IgD-negative memory B cell (primary cell): ENCODE measurements at regions not wholly inside any gene's neighbourhood (a gene's known extent, or its start where the extent isn't known, plus 50 kb on each side); places are given as distances from the start of the nearest gene placed in this dataset.
"Not testable (repeated sequence)": the region's sequence is repeated elsewhere in the genome, so short reads cannot be mapped to it uniquely, and the experiment has no call there.

Experiments
- H3K27ac Mint-ChIP-seq, 3 donors: one replicate each; pipeline ENCODE4 v1.8.0; 2020 to 2022; ENCODE audit warnings: mild to moderate bottlenecking in 3 of 3, mixed read lengths in 3 of 3, moderate library complexity in 1 of 3
- H3K27me3 Mint-ChIP-seq: one replicate; pipeline ENCODE4 v1.8.0; 2021; ENCODE audit warnings: mixed read lengths
- H3K36me3 Mint-ChIP-seq: one replicate; pipeline ENCODE4 v1.8.0; 2020; ENCODE audit warnings: mild to moderate bottlenecking, mixed read lengths
- H3K4me1 Mint-ChIP-seq, 3 donors: one replicate each; pipeline ENCODE4 v1.8.0; 2020 to 2022; ENCODE audit warnings: mixed read lengths in 3 of 3, mild to moderate bottlenecking in 1 of 3
- H3K4me3 Mint-ChIP-seq, 4 donors: one replicate each; pipeline ENCODE4 v1.8.0; 2020 to 2022; ENCODE audit warnings: mild to moderate bottlenecking in 4 of 4, mixed read lengths in 4 of 4, moderate library complexity in 3 of 4
- H3K9me3 Mint-ChIP-seq, 3 donors: one replicate each; pipeline ENCODE4 v1.8.0; 2020 to 2021; ENCODE audit warnings: mixed read lengths in 3 of 3, mild to moderate bottlenecking in 1 of 3

DNA sequence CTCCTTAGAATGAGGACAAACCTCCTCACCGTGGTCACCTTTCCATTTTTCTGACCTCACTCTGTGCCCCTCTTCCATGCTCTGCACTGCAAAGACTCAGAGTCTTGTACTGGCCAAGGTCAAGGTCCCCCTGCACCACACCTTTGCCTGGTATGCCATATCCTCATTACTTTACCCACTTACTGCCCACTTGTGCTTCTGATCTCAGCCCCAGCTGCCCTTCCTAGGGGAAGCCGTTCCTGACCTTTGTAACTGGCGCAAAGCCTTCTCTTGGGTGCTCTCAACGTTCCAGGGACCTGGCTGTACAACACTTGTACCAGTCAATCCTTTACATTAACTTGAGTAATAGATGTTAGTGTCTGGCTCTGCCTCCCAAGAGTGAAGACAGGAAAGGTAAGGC lies 256.0 kb downstream of the SV2B start:
- H3K4me1 Mint-ChIP-seq, result no peaks in the 10 kb centered on the region
- peak overlapping the region in 1 of 3 donors; percentile 33 for H3K27ac Mint-ChIP-seq
- no peak overlapping the region for H3K4me3 Mint-ChIP-seq
- H3K36me3 Mint-ChIP-seq, result no peaks in the 10 kb centered on the region
- H3K9me3 Mint-ChIP-seq, result peaks cover 0 to 4% (median 1%) of the 10 kb centered on the region in 3 donors
- peaks cover 1% of the 10 kb centered on the region for H3K27me3 Mint-ChIP-seq

GRCh38 chr15:91357011-91357410 lies 257.0 kb downstream of the SV2B start:
- Mint-ChIP-seq H3K27ac (no peak overlapping the region), H3K4me3 (no peak overlapping the region), H3K4me1 (no peaks in the 10 kb centered on the region), H3K36me3 (no peaks in the 10 kb centered on the region), H3K9me3 (peaks cover 0 to 7% (median 4%) of the 10 kb centered on the region in 3 donors), H3K27me3 (peaks cover 1% of the 10 kb centered on the region)

DNA sequence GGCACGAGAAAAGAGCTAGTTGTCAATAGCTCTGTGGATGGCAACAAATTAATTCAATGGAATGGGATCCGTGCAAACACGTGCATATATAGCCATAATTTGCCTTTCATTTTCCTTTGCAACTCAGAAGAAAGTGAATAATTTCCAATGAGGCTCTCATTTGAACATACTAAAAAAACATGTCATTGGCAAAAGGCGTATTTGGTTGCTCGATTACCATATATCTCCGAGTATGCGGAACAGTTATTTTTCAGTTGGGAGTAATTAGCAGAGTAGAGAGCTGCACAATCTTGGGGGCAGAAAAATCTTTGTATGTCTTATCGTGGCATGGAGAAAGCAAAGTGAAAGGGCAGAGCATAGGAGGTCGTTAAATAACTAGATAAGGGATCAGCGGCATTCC lies 257.4 kb downstream of the SV2B start:
- Mint-ChIP-seq H3K9me3 (peaks cover 0 to 7% (median 6%) of the 10 kb centered on the region in 3 donors), H3K4me3 (no peak overlapping the region), H3K27ac (no peak overlapping the region), H3K4me1 (no peaks in the 10 kb centered on the region), H3K27me3 (peaks cover 1% of the 10 kb centered on the region), H3K36me3 (no peaks in the 10 kb centered on the region)

DNA sequence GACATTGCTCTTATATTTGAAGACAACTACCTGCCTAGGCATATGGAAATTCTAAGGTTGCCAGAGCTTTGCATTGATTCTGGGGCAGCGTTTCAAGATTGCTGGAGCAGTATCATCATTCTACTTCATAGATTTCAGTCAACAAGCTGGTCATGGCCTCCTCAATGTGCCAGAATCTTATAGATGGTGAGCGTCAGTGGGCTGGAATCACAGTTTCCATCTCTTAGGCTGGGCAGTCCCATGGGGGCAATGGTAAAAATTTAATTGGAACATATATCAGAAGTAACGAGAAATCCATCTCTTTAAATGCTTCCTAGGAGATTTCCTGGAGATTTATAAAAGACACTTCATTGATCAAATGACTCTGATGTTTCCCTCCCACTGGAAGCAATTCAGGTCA lies 258.3 kb downstream of the SV2B start:
- Mint-ChIP-seq H3K27ac (no peak overlapping the region), H3K27me3 (no peaks in the 10 kb centered on the region), H3K36me3 (no peaks in the 10 kb centered on the region), H3K9me3 (peaks cover 2 to 10% (median 6%) of the 10 kb centered on the region in 3 donors), H3K4me3 (no peak overlapping the region), H3K4me1 (no peaks in the 10 kb centered on the region)

DNA sequence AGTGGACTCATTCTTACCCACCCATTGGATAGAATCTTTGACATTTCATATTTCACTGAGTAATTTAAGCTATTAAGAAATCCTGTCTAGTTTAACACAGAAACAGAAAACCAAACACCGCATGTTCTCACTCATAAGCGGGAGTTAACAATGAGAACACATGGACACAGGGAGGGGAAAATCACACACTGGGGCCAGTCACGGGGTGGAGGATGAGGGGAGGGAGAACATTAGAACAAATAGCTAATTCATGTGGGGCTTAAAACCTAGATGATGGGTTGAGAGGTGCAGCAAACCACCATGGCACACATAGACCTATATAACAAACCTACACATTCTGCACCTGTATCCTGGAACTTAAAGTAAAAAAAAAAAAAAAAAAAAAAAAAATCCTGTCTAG lies 261.6 kb downstream of the SV2B start:
- H3K9me3 Mint-ChIP-seq, result peaks cover 5 to 17% (median 11%) of the 10 kb centered on the region in 3 donors
- H3K4me1 Mint-ChIP-seq, H3K36me3 Mint-ChIP-seq, H3K27me3 Mint-ChIP-seq, H3K27ac Mint-ChIP-seq: not testable (repeated sequence)
- H3K4me3 Mint-ChIP-seq, result peak overlapping the region in 2 of 4 donors; percentile 24 to 47

GRCh38 chr15:91366111-91366510 lies 266.1 kb downstream of the SV2B start:
- Mint-ChIP-seq H3K4me1 (peaks cover 0 to 2% (median 2%) of the 10 kb centered on the region in 3 donors), H3K4me3 (no peak overlapping the region), H3K9me3 (peaks cover 6 to 16% (median 11%) of the 10 kb centered on the region in 3 donors), H3K27me3 (no peaks in the 10 kb centered on the region), H3K27ac (no peak overlapping the region), H3K36me3 (no peaks in the 10 kb centered on the region)

DNA sequence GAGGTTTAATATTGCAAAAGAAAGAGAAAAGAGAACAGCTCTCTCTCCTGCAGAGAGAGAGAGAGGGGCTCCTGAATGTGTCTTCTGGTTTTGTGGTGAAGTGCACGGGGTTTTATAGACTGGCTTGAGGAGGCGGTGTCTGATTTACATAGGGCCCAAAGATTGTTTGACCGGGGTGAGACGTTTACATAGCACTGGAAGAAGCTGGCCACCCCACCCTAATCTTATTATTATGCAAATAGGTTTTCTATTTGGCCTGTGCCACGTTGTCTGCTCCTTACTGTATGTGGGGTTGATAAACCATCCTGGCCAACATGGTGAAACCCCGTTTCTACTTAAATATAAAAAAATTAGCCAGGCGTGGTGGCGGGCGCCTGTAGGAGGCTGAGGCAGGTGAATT lies 268.6 kb downstream of the SV2B start:
- Mint-ChIP-seq H3K27me3 (no peaks in the 10 kb centered on the region), H3K9me3 (peaks cover 8 to 10% (median 8%) of the 10 kb centered on the region in 3 donors), H3K4me1 (peaks cover 0 to 2% (median 2%) of the 10 kb centered on the region in 3 donors), H3K36me3 (peaks cover 1% of the 10 kb centered on the region), H3K4me3 (no peak overlapping the region), H3K27ac (no peak overlapping the region)

GRCh38 chr15:91369823-91370222 lies 269.8 kb downstream of the SV2B start:
- no peak overlapping the region for H3K4me3 Mint-ChIP-seq
- H3K4me1 Mint-ChIP-seq, result peaks cover 0 to 2% (median 2%) of the 10 kb centered on the region in 3 donors
- no peaks in the 10 kb centered on the region for H3K27me3 Mint-ChIP-seq
- no peak overlapping the region for H3K27ac Mint-ChIP-seq
- peaks cover 1% of the 10 kb centered on the region for H3K36me3 Mint-ChIP-seq
- H3K9me3 Mint-ChIP-seq, result peaks cover 5 to 8% (median 8%) of the 10 kb centered on the region in 3 donors

DNA sequence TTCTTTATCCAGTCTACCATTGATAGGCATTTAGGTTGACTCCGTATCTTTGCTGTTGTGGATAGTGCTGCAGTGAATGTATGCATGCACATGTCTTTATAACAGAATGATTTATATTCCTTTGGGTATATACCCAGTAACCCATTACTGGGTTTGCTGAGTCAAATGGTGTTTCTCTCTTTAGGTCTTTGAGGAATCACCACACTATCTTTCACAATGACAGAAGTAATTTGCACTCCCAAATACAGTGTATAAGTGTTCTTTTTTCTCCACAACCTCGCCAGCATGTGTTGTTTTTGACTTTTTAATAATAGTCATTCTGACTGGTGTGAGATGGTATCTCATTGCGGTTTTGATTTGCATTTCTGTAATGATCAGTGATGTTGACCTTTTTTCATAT lies 271.3 kb downstream of the SV2B start:
- H3K9me3 Mint-ChIP-seq, H3K36me3 Mint-ChIP-seq, H3K4me1 Mint-ChIP-seq, H3K27ac Mint-ChIP-seq, H3K27me3 Mint-ChIP-seq, H3K4me3 Mint-ChIP-seq: not testable (repeated sequence)

DNA sequence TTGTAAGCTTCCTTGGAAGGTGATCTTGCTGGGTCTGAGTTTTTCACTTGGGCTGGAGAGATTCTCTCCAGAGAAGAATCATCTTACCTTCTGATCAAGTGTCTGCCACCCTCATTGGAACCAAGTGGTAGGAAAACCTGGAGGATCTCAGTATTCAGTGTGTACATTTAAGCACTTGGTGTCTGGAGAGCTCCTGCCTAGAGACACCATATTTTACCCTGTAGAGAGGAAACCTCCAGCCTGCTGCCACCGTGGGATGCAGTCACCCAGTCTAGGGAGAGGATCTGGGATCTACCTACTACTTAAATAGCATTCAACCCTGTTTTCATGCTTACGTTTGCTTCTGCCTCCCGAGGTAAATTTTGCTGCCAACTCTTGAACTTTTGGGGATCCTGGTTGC lies 274.3 kb downstream of the SV2B start:
- Mint-ChIP-seq H3K4me3 (no peak overlapping the region), H3K27me3 (no peaks in the 10 kb centered on the region), H3K27ac (no peak overlapping the region), H3K36me3 (peaks cover 1% of the 10 kb centered on the region), H3K9me3 (peaks cover 0 to 6% (median 4%) of the 10 kb centered on the region in 3 donors), H3K4me1 (peaks cover 0 to 2% (median 2%) of the 10 kb centered on the region in 3 donors)

DNA sequence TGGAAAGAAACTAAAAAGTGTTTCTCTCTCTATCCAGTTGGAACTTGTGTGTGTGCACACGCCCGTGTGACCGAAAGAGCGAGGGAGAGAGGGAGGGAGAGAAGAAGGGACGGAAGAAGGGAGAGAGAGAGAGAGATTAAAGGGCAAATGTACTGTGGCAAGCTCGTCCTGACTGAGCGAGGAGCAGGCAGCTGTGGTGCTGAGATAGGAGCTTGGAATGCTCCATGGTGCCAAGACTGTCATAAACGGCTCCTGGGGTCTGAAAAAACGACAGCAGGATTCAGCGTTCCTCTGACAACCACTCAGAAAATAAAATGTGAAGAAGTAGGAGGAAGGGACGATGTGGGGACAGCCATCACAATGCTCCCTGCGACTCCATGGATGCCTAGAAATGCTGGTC lies 276.0 kb downstream of the SV2B start:
- H3K36me3 Mint-ChIP-seq, result peaks cover 1% of the 10 kb centered on the region
- H3K27me3 Mint-ChIP-seq, result no peaks in the 10 kb centered on the region
- peaks cover 0 to 12% (median 9%) of the 10 kb centered on the region in 3 donors for H3K9me3 Mint-ChIP-seq
- H3K4me3 Mint-ChIP-seq, result no peak overlapping the region
- no peaks in the 10 kb centered on the region for H3K4me1 Mint-ChIP-seq
- H3K27ac Mint-ChIP-seq, result no peak overlapping the region

DNA sequence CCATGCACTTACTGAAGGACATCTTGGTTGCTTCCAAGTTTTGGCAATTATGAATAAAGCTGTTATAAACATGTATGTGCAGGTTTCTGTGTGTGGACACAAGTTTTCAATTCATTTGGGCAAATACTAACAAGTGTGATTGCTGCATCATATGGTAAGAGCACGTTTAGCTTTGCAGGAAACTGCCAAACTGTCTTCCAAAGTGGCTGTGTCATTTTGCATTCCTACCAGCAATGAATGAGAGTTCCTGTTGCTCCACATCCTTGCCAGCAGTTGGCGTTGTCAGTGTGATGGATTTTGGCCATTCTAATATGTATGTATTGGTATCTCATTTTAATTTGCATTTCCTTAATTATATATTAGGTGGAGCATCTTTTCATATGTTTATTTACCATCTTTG lies 280.1 kb downstream of the SV2B start:
- peaks cover 2 to 10% (median 6%) of the 10 kb centered on the region in 3 donors for H3K9me3 Mint-ChIP-seq
- no peaks in the 10 kb centered on the region for H3K4me1 Mint-ChIP-seq
- H3K27ac Mint-ChIP-seq, result no peak overlapping the region
- H3K4me3 Mint-ChIP-seq, result no peak overlapping the region
- no peaks in the 10 kb centered on the region for H3K27me3 Mint-ChIP-seq
- H3K36me3 Mint-ChIP-seq, result no peaks in the 10 kb centered on the region

GRCh38 chr15:91383532-91383931 lies 283.5 kb downstream of the SV2B start:
- Mint-ChIP-seq H3K4me1 (no peaks in the 10 kb centered on the region), H3K36me3 (no peaks in the 10 kb centered on the region), H3K27ac (no peak overlapping the region), H3K9me3 (peaks cover 5 to 13% (median 6%) of the 10 kb centered on the region in 3 donors), H3K4me3 (no peak overlapping the region), H3K27me3 (no peaks in the 10 kb centered on the region)

DNA sequence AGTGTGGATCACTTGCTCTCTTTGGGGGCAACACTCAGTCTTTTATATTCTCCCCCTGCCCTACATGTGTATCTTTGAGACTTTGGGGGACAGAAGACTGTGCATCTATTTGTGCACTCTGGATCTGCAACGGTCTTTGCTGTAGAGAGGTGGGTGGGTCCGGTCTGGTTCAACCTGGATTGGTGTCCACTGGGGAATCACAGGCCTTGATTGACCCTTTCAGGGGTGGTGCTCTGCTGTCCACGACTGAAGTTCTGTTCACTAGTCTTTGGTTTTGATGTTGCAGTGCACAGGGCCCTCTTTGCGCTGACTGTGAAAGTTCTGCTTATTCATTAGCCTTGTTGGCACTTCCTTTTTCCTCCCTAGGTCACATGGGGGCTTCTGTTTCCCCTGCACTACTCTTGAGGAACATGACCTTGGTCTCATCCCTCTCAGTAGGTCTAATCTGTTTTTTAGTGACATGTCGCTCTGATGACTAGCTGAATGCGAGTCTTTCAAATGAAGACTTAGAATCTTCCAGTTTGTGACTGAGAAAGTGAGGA lies 284.2 kb downstream of the SV2B start:
- Mint-ChIP-seq H3K4me3 (no peak overlapping the region), H3K4me1 (no peaks in the 10 kb centered on the region), H3K9me3 (peaks cover 5 to 13% (median 6%) of the 10 kb centered on the region in 3 donors), H3K36me3 (no peaks in the 10 kb centered on the region), H3K27ac (no peak overlapping the region), H3K27me3 (no peaks in the 10 kb centered on the region)

- Mint-ChIP-seq H3K36me3 (no peaks in the 10 kb centered on the region), H3K27me3 (no peaks in the 10 kb centered on the region), H3K4me3 (no peak overlapping the region), H3K27ac (no peak overlapping the region), H3K9me3 (peaks cover 4 to 11% (median 5%) of the 10 kb centered on the region in 3 donors), H3K4me1 (no peaks in the 10 kb centered on the region)
Measured at GRCh38 chr15:91385311-91385710, 285.3 kb downstream of the SV2B start.

- no peak overlapping the region for H3K4me3 Mint-ChIP-seq
- no peaks in the 10 kb centered on the region for H3K27me3 Mint-ChIP-seq
- no peaks in the 10 kb centered on the region for H3K36me3 Mint-ChIP-seq
- peaks cover 0 to 9% (median 2%) of the 10 kb centered on the region in 3 donors for H3K9me3 Mint-ChIP-seq
- H3K4me1 Mint-ChIP-seq, result no peaks in the 10 kb centered on the region
- H3K27ac Mint-ChIP-seq, result no peak overlapping the region
Measured at GRCh38 chr15:91393186-91393585, 293.1 kb downstream of the SV2B start.
